ENCODE measurements at regions not wholly inside any gene's neighbourhood (a gene's known extent, or its start where the extent isn't known, plus 50 kb on each side); places are given as distances from the start of the nearest gene placed in this dataset.

DNA sequence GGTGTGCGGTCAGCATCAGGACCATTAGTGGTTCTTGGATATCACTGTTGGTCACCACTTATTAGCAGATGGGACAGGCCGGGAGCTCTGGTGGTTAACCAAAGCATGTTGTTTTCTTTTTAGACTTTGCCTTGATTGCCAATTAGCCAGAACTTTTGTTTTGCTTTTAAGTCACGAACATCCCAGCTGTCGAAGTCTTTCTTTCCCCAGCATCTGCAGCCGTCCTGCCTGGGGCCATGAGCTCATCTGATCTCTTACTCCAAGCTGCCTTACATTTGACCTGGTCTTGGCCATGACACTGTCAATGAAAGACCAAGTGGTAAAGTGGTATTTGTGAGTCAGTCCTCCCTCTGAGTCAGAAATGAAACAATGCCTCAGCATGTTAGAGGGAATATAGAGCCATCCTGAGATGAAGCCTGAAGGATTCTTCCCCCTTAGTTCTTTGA, 53.9 kb upstream of the CREB5 start:
- ATAC-seq (ENCODE audit: low FRiP score) (no peak), DNase-seq (no peak)
- Histone ChIP-seq H3K27ac (ENCODE audit: low read depth in 1 of 2, low read length in 2 of 2) (no peak overlapping the region), H3K27me3 (ENCODE audit: control insufficient read depth in 1 of 2, insufficient read depth in 2 of 2, low read length in 1 of 2) (no peaks in the 10 kb centered on the region), H3K9me3 (ENCODE audit: control insufficient read depth, low read length) (no peaks in the 10 kb centered on the region), H3K4me3 (ENCODE audit: low read length in 2 of 2) (no peak overlapping the region), H3K4me1 (ENCODE audit: control insufficient read depth in 1 of 2, insufficient read depth in 2 of 2, low read length in 2 of 2) (no peaks in the 10 kb centered on the region), H3K36me3 (ENCODE audit: control insufficient read depth in 1 of 2, insufficient read depth in 2 of 2, low read length in 1 of 2) (no peaks in the 10 kb centered on the region)
- intact Hi-C loops (cut with DNase I) = no loop called here
- 86 to 90% methylated on average over 5 of the region's 5 CpGs for WGBS, 2 donors

DNA sequence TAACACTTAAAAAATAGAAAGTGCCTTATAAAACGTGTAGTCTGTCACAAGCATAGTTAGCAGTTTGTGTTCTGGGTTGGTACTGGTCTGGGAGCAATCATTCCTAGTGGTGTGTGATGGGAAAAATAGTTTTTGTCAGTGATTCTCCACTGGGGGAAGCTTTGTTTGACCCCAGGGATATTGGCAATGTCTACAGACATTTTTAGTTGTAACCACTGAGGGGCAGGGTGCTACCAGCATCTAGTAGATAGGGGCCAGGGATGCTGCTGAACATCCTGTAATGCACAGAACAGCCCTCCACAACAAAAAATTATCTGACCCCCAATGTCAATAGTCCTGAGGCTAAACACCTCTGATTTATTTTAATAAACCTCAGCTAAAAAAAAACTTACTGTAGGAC, 51.6 kb upstream of the CREB5 start:
- Histone ChIP-seq H3K4me1 (ENCODE audit: control insufficient read depth in 1 of 2, insufficient read depth in 2 of 2, low read length in 2 of 2) (no peaks in the 10 kb centered on the region), H3K4me3 (ENCODE audit: low read length in 2 of 2) (no peak overlapping the region), H3K36me3 (ENCODE audit: control insufficient read depth in 1 of 2, insufficient read depth in 2 of 2, low read length in 1 of 2) (no peaks in the 10 kb centered on the region), H3K9me3 (ENCODE audit: control insufficient read depth, low read length) (peaks cover 2% of the 10 kb centered on the region), H3K27ac (ENCODE audit: low read depth in 1 of 2, low read length in 2 of 2) (no peak overlapping the region), H3K27me3 (ENCODE audit: control insufficient read depth in 1 of 2, insufficient read depth in 2 of 2, low read length in 1 of 2) (no peaks in the 10 kb centered on the region)
- DNase-seq (no peak), ATAC-seq (ENCODE audit: low FRiP score) (no peak)
- WGBS, 2 donors = 83 to 89% methylated on average over 1 of the region's 1 CpG
- intact Hi-C loops (cut with DNase I) = no loop called here

GRCh38 chr7:28361551-28361950, 50.8 kb upstream of the CREB5 start:
- ATAC-seq (ENCODE audit: low FRiP score) (no peak), DNase-seq (no peak)
- Histone ChIP-seq H3K9me3 (ENCODE audit: control insufficient read depth, low read length) (peaks cover 2% of the 10 kb centered on the region), H3K4me3 (ENCODE audit: low read length in 2 of 2) (no peak overlapping the region), H3K4me1 (ENCODE audit: control insufficient read depth in 1 of 2, insufficient read depth in 2 of 2, low read length in 2 of 2) (no peaks in the 10 kb centered on the region), H3K27ac (ENCODE audit: low read depth in 1 of 2, low read length in 2 of 2) (no peak overlapping the region), H3K36me3 (ENCODE audit: control insufficient read depth in 1 of 2, insufficient read depth in 2 of 2, low read length in 1 of 2) (no peaks in the 10 kb centered on the region), H3K27me3 (ENCODE audit: control insufficient read depth in 1 of 2, insufficient read depth in 2 of 2, low read length in 1 of 2) (no peaks in the 10 kb centered on the region)
- WGBS, 2 donors = 89 to 91% methylated on average over 1 of the region's 1 CpG
- intact Hi-C loops (cut with DNase I) = no loop called here

DNA sequence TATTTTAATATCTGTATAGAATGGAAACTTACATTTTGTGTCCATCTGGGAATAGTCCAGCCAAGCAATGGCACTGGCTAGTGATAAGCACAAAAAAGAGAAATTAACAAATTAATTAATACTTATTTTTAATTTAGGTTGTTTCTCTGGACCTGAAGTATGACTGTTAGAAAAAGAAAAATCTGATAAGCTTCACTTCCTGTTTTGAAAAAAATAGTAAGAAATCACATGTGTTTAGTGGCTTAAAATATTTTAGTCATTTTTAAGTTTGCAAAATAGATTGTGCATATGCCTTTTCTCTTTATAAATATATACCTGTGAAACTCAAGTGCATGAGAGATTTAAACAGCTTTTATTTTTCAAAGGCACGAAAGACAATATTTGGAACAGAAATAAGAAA, 50.1 kb upstream of the CREB5 start:
- WGBS, 2 donors = 91 to 94% methylated on average over 1 of the region's 1 CpG
- Histone ChIP-seq H3K9me3 (ENCODE audit: control insufficient read depth, low read length) (peaks cover 2% of the 10 kb centered on the region), H3K4me1 (ENCODE audit: control insufficient read depth in 1 of 2, insufficient read depth in 2 of 2, low read length in 2 of 2) (no peaks in the 10 kb centered on the region), H3K27me3 (ENCODE audit: control insufficient read depth in 1 of 2, insufficient read depth in 2 of 2, low read length in 1 of 2) (no peaks in the 10 kb centered on the region), H3K36me3 (ENCODE audit: control insufficient read depth in 1 of 2, insufficient read depth in 2 of 2, low read length in 1 of 2) (no peaks in the 10 kb centered on the region), H3K27ac (ENCODE audit: low read depth in 1 of 2, low read length in 2 of 2) (no peak overlapping the region), H3K4me3 (ENCODE audit: low read length in 2 of 2) (no peak overlapping the region)
- intact Hi-C loops (cut with DNase I) = no loop called here
- DNase-seq (no peak), ATAC-seq (ENCODE audit: low FRiP score) (no peak)

Data from aorta (tissue), 5 donors.